Activated T-cell treated with anti-CD3 and anti-CD28 coated beads, Interleukin-2, amount 50 U/mL, for 24 hours (primary cell): ENCODE measurements at regions not wholly inside any gene's neighbourhood (a gene's known extent, or its start where the extent isn't known, plus 50 kb on each side); places are given as distances from the start of the nearest gene placed in this dataset.

ENCODE experiments used
- DNase-seq: peaks from one replicate; pipeline ENCODE4 v3.0.0-alpha.2; 2020
- H3K27ac Mint-ChIP-seq: 2 replicates; pipeline ENCODE4 v1.8.0; 2020; ENCODE audit warnings: mild to moderate bottlenecking, mixed read lengths
- H3K27me3 Mint-ChIP-seq: 2 replicates; pipeline ENCODE4 v1.8.0; 2020; ENCODE audit warnings: mixed read lengths
- H3K36me3 Mint-ChIP-seq: 2 replicates; pipeline ENCODE4 v1.8.0; 2020; ENCODE audit warnings: low read depth, mixed read lengths
- H3K4me1 Mint-ChIP-seq: 2 replicates; pipeline ENCODE4 v1.8.0; 2020; ENCODE audit warnings: low read depth, mixed read lengths
- H3K4me3 Mint-ChIP-seq: 2 replicates; pipeline ENCODE4 v1.8.0; 2020; ENCODE audit warnings: mild to moderate bottlenecking, moderate library complexity, mixed read lengths
- H3K9me3 Mint-ChIP-seq: 2 replicates; pipeline ENCODE4 v1.8.0; 2020; ENCODE audit warnings: mixed read lengths

DNA sequence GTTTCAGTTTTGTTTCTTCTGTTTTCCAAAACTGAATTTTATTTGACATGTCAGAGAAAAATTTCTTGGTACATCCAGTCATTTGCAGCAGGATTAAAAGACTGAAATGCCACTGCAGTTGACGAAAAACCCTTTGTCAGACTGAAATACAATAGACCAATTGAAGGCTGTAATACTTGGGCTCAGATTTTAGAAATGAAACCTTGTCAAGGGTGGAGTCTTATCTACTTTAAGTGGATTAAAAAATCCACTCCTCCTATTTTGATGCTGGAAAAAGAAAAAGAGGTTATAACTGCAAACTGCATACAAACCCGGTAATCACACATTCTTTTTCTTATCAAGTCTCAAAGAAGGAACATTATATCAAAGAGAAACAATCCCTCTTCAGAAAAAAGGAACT lies 80.2 kb upstream of the NEUROD1 start:
- Mint-ChIP-seq H3K9me3 (peaks cover 4% of the 10 kb centered on the region), H3K4me1 (no peaks in the 10 kb centered on the region), H3K27ac (no peak overlapping the region), H3K36me3 (no peaks in the 10 kb centered on the region), H3K27me3 (peaks cover 22% of the 10 kb centered on the region), H3K4me3 (no peak overlapping the region)
- no peak for DNase-seq

DNA sequence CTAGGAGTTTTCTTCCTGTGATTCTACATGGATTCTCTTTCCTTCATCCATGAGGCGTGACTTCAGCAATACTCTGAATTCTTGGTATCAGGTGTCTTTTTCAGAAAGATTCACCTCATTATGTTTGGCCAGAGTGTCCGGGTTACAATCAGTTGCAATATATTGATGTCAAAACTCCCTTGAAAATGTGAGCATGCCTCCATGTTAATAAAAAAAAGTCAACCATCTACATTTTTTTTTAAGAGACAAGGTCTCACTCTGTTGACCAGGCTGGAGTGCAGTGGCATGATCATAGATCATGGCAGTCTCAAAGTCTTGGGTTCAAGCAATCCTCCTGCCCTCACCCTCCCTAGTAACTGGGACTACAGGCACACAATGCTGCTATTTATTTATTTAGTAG lies 80.9 kb upstream of the NEUROD1 start:
- Mint-ChIP-seq H3K27ac (no peak overlapping the region), H3K4me1 (no peaks in the 10 kb centered on the region), H3K4me3 (no peak overlapping the region), H3K9me3 (peaks cover 4% of the 10 kb centered on the region), H3K36me3 (no peaks in the 10 kb centered on the region), H3K27me3 (peaks cover 20% of the 10 kb centered on the region)
- DNase-seq = no peak

GRCh38 chr2:181762000-181762399 lies 81.7 kb upstream of the NEUROD1 start:
- Mint-ChIP-seq H3K27me3 (peaks cover 16% of the 10 kb centered on the region), H3K9me3 (peaks cover 4% of the 10 kb centered on the region), H3K4me1 (no peaks in the 10 kb centered on the region), H3K36me3 (no peaks in the 10 kb centered on the region), H3K4me3 (no peak overlapping the region), H3K27ac (no peak overlapping the region)
- no peak for DNase-seq

- no peak for DNase-seq
- Mint-ChIP-seq H3K36me3 (no peaks in the 10 kb centered on the region), H3K9me3 (peaks cover 4% of the 10 kb centered on the region), H3K4me3 (no peak overlapping the region), H3K27ac (no peak overlapping the region), H3K4me1 (no peaks in the 10 kb centered on the region), H3K27me3 (peaks cover 16% of the 10 kb centered on the region)
Observed at GRCh38 chr2:181762848-181763247, 82.5 kb upstream of the NEUROD1 start.

DNA sequence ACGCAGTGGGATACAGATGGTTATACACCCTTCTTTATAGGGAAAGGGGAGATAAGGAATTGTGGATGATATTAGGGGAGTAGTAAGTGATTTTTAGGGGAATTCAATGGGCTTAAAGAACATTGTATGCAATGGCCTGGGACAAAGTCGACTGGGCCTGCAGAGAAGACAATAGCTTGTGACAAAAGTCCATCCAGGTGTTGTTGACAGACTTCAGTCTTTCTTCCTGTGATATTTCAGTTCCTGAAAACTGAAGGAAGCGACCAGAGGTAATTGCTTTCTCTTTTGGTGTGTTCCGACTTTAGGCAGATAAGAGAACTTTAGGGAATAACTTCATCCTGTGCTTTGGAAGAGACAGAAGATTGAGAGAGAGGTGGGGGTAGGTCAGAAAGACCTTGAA lies 83.1 kb upstream of the NEUROD1 start:
- Mint-ChIP-seq H3K4me3 (no peak overlapping the region), H3K27ac (no peak overlapping the region), H3K27me3 (peaks cover 16% of the 10 kb centered on the region), H3K4me1 (no peaks in the 10 kb centered on the region), H3K36me3 (no peaks in the 10 kb centered on the region), H3K9me3 (peaks cover 4% of the 10 kb centered on the region)
- no peak for DNase-seq

DNA sequence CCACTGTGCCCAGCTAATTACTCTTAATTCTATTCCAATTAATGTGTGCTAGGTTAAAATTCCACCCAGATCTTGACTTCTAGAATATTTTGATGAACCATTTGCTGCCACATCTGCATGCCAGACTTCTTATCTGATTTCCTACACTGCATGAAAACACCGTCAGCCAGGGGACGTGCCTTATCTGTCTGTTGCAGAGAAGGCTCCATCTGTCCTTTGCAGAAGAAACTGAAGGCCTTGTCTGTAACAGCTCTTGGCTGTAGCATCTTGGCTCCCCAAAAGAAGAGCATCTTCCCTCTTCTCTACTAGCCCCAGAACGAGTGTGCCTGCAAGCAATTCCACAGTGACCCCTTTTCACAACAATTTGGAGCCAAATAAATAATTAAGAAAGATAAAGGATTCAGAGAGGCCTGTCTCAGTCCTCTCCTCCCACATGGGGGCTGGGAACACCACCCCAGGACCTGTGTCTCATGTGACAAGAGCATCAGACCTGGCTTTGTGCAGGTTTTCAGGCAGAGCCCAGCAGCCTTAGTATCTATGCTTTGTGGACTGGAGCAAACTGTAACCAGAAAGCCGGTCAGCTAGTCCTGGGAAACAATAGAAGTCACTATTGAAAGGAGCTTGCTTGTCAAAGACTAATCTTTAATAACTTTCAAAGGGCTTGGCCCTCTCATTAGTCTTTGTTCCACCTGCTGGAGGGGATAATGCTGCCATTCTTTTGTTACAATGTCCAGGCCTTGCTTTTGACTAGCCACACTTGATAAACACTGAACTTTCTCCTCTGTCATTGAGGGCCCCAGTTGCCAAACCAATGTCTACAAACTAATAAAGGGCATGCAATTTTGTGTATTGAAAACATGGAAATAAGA lies 84.0 kb upstream of the NEUROD1 start:
- DNase-seq = no peak
- Mint-ChIP-seq H3K9me3 (peaks cover 4% of the 10 kb centered on the region), H3K4me3 (no peak overlapping the region), H3K27me3 (peaks cover 10% of the 10 kb centered on the region), H3K4me1 (no peaks in the 10 kb centered on the region), H3K36me3 (no peaks in the 10 kb centered on the region), H3K27ac (no peak overlapping the region)

- H3K27ac Mint-ChIP-seq = no peak overlapping the region
- H3K4me3 Mint-ChIP-seq = no peak overlapping the region
- DNase-seq = no peak
- H3K36me3 Mint-ChIP-seq = no peaks in the 10 kb centered on the region
- H3K27me3 Mint-ChIP-seq = peaks cover 4% of the 10 kb centered on the region
- no peaks in the 10 kb centered on the region for H3K9me3 Mint-ChIP-seq
- H3K4me1 Mint-ChIP-seq = no peaks in the 10 kb centered on the region
Observed at GRCh38 chr2:181766129-181766528, 85.8 kb upstream of the NEUROD1 start.

DNA sequence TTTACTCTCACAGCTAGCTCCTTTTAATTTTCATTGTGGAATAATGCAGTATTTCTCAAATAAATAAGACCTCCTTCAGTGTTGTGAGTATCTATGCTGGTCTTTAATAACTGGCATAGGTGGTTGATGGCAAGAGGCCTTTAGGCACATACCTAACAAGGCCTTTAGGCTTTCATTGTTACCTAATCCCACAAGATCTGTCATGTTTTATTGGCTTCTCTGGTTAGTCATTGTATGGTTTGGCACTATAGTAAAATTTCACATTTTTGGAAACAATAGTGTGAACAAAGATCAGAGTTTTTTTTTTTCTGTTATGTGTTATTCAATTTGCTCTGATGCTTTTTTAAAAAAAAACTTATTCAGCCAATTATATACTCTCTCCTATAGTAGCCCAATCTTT lies 89.8 kb upstream of the NEUROD1 start:
- DNase-seq = no peak
- H3K4me1 Mint-ChIP-seq = peaks cover 4% of the 10 kb centered on the region
- no peak overlapping the region for H3K27ac Mint-ChIP-seq
- no peak overlapping the region for H3K4me3 Mint-ChIP-seq
- no peaks in the 10 kb centered on the region for H3K36me3 Mint-ChIP-seq
- H3K27me3 Mint-ChIP-seq = peaks cover 8% of the 10 kb centered on the region
- no peaks in the 10 kb centered on the region for H3K9me3 Mint-ChIP-seq

GRCh38 chr2:181771356-181771755 lies 91.0 kb upstream of the NEUROD1 start:
- Mint-ChIP-seq H3K36me3 (no peaks in the 10 kb centered on the region), H3K4me1 (peaks cover 4% of the 10 kb centered on the region), H3K9me3 (no peaks in the 10 kb centered on the region)

GRCh38 chr2:181772334-181772733 lies 92.0 kb upstream of the NEUROD1 start:
- H3K27ac Mint-ChIP-seq = no peak overlapping the region
- DNase-seq = no peak

More at GRCh38 chr2:181771356-181771755, 91.0 kb upstream of the NEUROD1 start:
- Mint-ChIP-seq H3K27ac (no peak overlapping the region), H3K4me3 (no peak overlapping the region), H3K27me3 (peaks cover 8% of the 10 kb centered on the region)
- no peak for DNase-seq

DNA sequence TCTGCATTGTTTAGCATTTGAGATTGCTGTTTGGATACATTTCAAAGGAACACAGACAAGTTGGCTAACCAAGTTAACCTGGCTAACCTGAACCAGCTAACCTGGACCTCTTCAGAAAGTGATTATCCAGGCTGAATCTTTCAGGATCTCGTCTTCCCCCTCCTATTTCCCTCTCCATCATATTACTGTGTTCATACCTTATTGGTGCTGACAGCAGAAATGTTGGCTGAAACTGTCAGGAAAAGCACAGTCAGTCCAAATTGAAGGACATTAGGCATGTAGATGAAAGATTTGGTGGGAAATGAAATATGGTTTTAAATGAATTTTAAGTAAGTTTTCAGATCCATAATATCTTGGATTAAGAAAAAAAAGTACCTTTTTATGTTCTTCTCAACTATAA lies 92.5 kb upstream of the NEUROD1 start:
- peaks cover 8% of the 10 kb centered on the region for H3K27me3 Mint-ChIP-seq
- H3K36me3 Mint-ChIP-seq = no peaks in the 10 kb centered on the region
- DNase-seq = no peak
- H3K4me1 Mint-ChIP-seq = peaks cover 4% of the 10 kb centered on the region
- no peaks in the 10 kb centered on the region for H3K9me3 Mint-ChIP-seq
- no peak overlapping the region for H3K4me3 Mint-ChIP-seq
- no peak overlapping the region for H3K27ac Mint-ChIP-seq

More at GRCh38 chr2:181772334-181772733, 92.0 kb upstream of the NEUROD1 start:
- Mint-ChIP-seq H3K4me3 (no peak overlapping the region), H3K27me3 (peaks cover 8% of the 10 kb centered on the region), H3K36me3 (no peaks in the 10 kb centered on the region), H3K9me3 (no peaks in the 10 kb centered on the region), H3K4me1 (peaks cover 4% of the 10 kb centered on the region)

DNA sequence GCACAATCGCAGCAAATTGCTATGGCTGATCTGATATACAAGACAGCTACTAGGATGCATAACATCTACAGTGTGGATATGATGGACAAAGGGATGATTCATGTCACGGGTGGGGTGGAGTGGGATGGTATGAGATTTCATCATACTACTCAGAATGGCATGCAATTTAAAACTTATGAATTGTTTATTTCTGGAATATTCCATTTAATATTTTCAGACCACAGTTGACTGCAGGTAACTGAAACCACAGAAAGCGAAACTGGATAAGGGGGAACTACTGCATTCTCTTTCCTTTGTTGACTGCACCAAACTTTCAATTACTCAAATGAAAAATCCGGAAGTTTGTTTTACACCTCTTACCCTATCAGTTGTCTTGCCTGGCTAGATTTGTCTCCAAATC lies 94.4 kb upstream of the NEUROD1 start:
- no peaks in the 10 kb centered on the region for H3K36me3 Mint-ChIP-seq

GRCh38 chr2:181776336-181776735 lies 96.0 kb upstream of the NEUROD1 start:
- Mint-ChIP-seq H3K9me3 (no peaks in the 10 kb centered on the region), H3K27ac (no peak overlapping the region), H3K27me3 (peaks cover 11% of the 10 kb centered on the region), H3K36me3 (no peaks in the 10 kb centered on the region), H3K4me3 (no peak overlapping the region), H3K4me1 (peaks cover 9% of the 10 kb centered on the region)
- DNase-seq = no peak

More for the DNA sequence above, 94.4 kb upstream of the NEUROD1 start:
- peaks cover 9% of the 10 kb centered on the region for H3K4me1 Mint-ChIP-seq
- no peaks in the 10 kb centered on the region for H3K9me3 Mint-ChIP-seq
- no peak overlapping the region for H3K4me3 Mint-ChIP-seq
- no peak for DNase-seq
- no peak overlapping the region for H3K27ac Mint-ChIP-seq
- H3K27me3 Mint-ChIP-seq = peaks cover 8% of the 10 kb centered on the region

DNA sequence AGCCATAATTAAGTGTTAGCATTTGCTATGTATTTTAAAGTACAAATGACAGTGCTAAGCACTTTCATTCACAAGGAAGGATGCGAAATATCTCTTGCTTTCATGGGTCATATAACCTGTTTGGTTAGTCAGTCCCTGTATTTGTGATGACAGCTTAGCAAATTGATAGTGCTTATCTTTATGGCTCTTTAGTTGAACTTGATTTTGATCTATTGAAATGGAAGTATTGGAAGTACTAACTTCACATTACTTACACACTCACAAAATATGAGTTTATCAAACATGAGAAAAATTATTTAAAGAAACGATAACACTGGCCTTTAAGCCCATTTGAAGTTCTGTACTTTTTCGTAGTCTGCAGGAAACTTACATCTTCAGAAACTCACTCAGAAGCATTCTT lies 97.4 kb upstream of the NEUROD1 start:
- Mint-ChIP-seq H3K9me3 (no peaks in the 10 kb centered on the region), H3K4me1 (peaks cover 9% of the 10 kb centered on the region), H3K36me3 (no peaks in the 10 kb centered on the region), H3K27me3 (peaks cover 5% of the 10 kb centered on the region), H3K27ac (no peak overlapping the region), H3K4me3 (no peak overlapping the region)
- DNase-seq = no peak

- no peak overlapping the region for H3K27ac Mint-ChIP-seq
- peaks cover 6% of the 10 kb centered on the region for H3K4me1 Mint-ChIP-seq
- no peak overlapping the region for H3K4me3 Mint-ChIP-seq
- no peak for DNase-seq
- H3K9me3 Mint-ChIP-seq = no peaks in the 10 kb centered on the region
- H3K36me3 Mint-ChIP-seq = no peaks in the 10 kb centered on the region
- peaks cover 5% of the 10 kb centered on the region for H3K27me3 Mint-ChIP-seq
Observed at GRCh38 chr2:181778621-181779201, 98.4 kb upstream of the NEUROD1 start.
